CD8-positive, alpha-beta memory T cell (primary cell): ENCODE measurements at regions not wholly inside any gene's neighbourhood (a gene's known extent, or its start where the extent isn't known, plus 50 kb on each side); places are given as distances from the start of the nearest gene placed in this dataset.
"Not testable (repeated sequence)": the region's sequence is repeated elsewhere in the genome, so short reads cannot be mapped to it uniquely, and the experiment has no call there.

ENCODE experiments used
- CTCF ChIA-PET: fragments of 350-600 bp; sonication (Branson Sonifier 250); formaldehyde crosslinking; loops from one replicate; lab custom pipeline; 2021; ENCODE audit warnings: antibody characterized with exemption; lab: Charles Lee
- POLR2A ChIA-PET: fragments of 350-600 bp; sonication (Branson Sonifier 250); formaldehyde crosslinking; loops from one replicate; lab custom pipeline; 2021; ENCODE audit warnings: antibody characterized with exemption; lab: Charles Lee
- DNase-seq, 5 donors: peaks; one replicate each; pipeline versions ENCODE4 v3.0.0 to v3.0.0-alpha.2; 2020 to 2022; ENCODE audit warnings: mixed read lengths in 1 of 5
- H3K27ac ChIP-seq: one replicate; pipeline ENCODE4 v1.7.0; 2013; ENCODE audit warnings: low read depth, mild to moderate bottlenecking, low read length, moderate library complexity
- H3K27me3 ChIP-seq: 2 replicates; pipeline ENCODE4 v1.7.0; 2013; ENCODE audit warnings: low read length, mild to moderate bottlenecking; ENCODE audit not compliant: insufficient read depth, poor library complexity, severe bottlenecking
- H3K36me3 ChIP-seq: 2 replicates; pipeline ENCODE4 v1.7.0; 2013; ENCODE audit warnings: mild to moderate bottlenecking, low read length, moderate library complexity; ENCODE audit not compliant: insufficient read depth
- H3K4me1 ChIP-seq: 2 replicates; pipeline ENCODE4 v1.7.0; 2013; ENCODE audit warnings: mild to moderate bottlenecking, low read length, moderate library complexity; ENCODE audit not compliant: insufficient read depth
- H3K4me3 ChIP-seq: 2 replicates; pipeline ENCODE4 v1.7.0; 2013; ENCODE audit warnings: mild to moderate bottlenecking, low read length
- H3K9me3 ChIP-seq: 2 replicates; pipeline ENCODE4 v1.7.0; 2013; ENCODE audit warnings: mild to moderate bottlenecking, low read length
- H3K27ac Mint-ChIP-seq, 8 donors: one replicate each; pipeline ENCODE4 v1.8.0; 2020 to 2021; ENCODE audit warnings: mixed read lengths in 8 of 8, mild to moderate bottlenecking in 6 of 8, inconsistent platforms in 3 of 8, moderate library complexity in 3 of 8
- H3K27me3 Mint-ChIP-seq, 2 donors: one replicate each; pipeline ENCODE4 v1.8.0; 2020 to 2021; ENCODE audit warnings: mixed read lengths in 2 of 2, mild to moderate bottlenecking in 1 of 2, moderate library complexity in 1 of 2
- H3K36me3 Mint-ChIP-seq, 3 donors: one replicate each; pipeline ENCODE4 v1.8.0; 2020 to 2021; ENCODE audit warnings: mixed read lengths in 3 of 3, inconsistent platforms in 1 of 3, mild to moderate bottlenecking in 1 of 3
- H3K4me1 Mint-ChIP-seq, 3 donors: one replicate each; pipeline ENCODE4 v1.8.0; 2020 to 2021; ENCODE audit warnings: mixed read lengths in 3 of 3, inconsistent platforms in 1 of 3, mild to moderate bottlenecking in 1 of 3
- H3K4me3 Mint-ChIP-seq, 7 donors: one replicate each; pipeline ENCODE4 v1.8.0; 2020 to 2021; ENCODE audit warnings: mixed read lengths in 7 of 7, mild to moderate bottlenecking in 6 of 7, moderate library complexity in 4 of 7, inconsistent platforms in 2 of 7
- H3K9me3 Mint-ChIP-seq, 5 donors: one replicate each; pipeline ENCODE4 v1.8.0; 2020 to 2022; ENCODE audit warnings: mixed read lengths in 5 of 5, mild to moderate bottlenecking in 3 of 5, moderate library complexity in 2 of 5, inconsistent platforms in 1 of 5

- no peaks in the 10 kb centered on the region for H3K4me1 ChIP-seq
- Mint-ChIP-seq H3K9me3 (no peaks in the 10 kb centered on the region), H3K4me3 (no peak overlapping the region), H3K27ac (no peak overlapping the region), H3K4me1 (no peaks in the 10 kb centered on the region), H3K36me3 (no peaks in the 10 kb centered on the region), H3K27me3 (peaks cover 0 to 5% of the 10 kb centered on the region in 2 donors)
- H3K27me3 ChIP-seq = no peaks in the 10 kb centered on the region
- no peaks in the 10 kb centered on the region for H3K36me3 ChIP-seq
- ChIA-PET CTCF (no interaction called here), POLR2A (no interaction called here)
- H3K27ac ChIP-seq = no peak overlapping the region
- H3K9me3 ChIP-seq = no peaks in the 10 kb centered on the region
- DNase-seq = no peak
- H3K4me3 ChIP-seq = no peak overlapping the region
Measured at GRCh38 chr4:110357521-110357920, 118.4 kb upstream of the ENPEP start.

GRCh38 chr4:110354460-110354859, 121.5 kb upstream of the ENPEP start:
- Mint-ChIP-seq H3K27ac (no peak overlapping the region), H3K27me3 (peaks cover 6 to 7% of the 10 kb centered on the region in 2 donors), H3K36me3 (no peaks in the 10 kb centered on the region), H3K9me3 (peaks cover 0 to 2% (median 0%) of the 10 kb centered on the region in 5 donors), H3K4me3 (no peak overlapping the region), H3K4me1 (no peaks in the 10 kb centered on the region)
- Histone ChIP-seq H3K27me3 (no peaks in the 10 kb centered on the region), H3K27ac (no peak overlapping the region), H3K4me1 (no peaks in the 10 kb centered on the region), H3K36me3 (no peaks in the 10 kb centered on the region), H3K4me3 (no peak overlapping the region), H3K9me3 (no peaks in the 10 kb centered on the region)
- ChIA-PET CTCF (no interaction called here), POLR2A (no interaction called here)
- DNase-seq = no peak

GRCh38 chr4:110352670-110353442, 123.1 kb upstream of the ENPEP start:
- Mint-ChIP-seq H3K9me3 (peaks cover 0 to 2% (median 0%) of the 10 kb centered on the region in 5 donors), H3K36me3 (no peaks in the 10 kb centered on the region), H3K4me3 (no peak overlapping the region), H3K4me1 (no peaks in the 10 kb centered on the region), H3K27me3 (peaks cover 6 to 11% of the 10 kb centered on the region in 2 donors), H3K27ac (no peak overlapping the region)
- no peak overlapping the region for H3K27ac ChIP-seq
- CTCF ChIA-PET = no interaction called here
- DNase-seq = no peak
- no peaks in the 10 kb centered on the region for H3K9me3 ChIP-seq
- POLR2A ChIA-PET = no interaction called here
- no peak overlapping the region for H3K4me3 ChIP-seq
- no peaks in the 10 kb centered on the region for H3K36me3 ChIP-seq
- no peaks in the 10 kb centered on the region for H3K4me1 ChIP-seq
- H3K27me3 ChIP-seq = no peaks in the 10 kb centered on the region

GRCh38 chr4:110348711-110349383, 127.1 kb upstream of the ENPEP start:
- Mint-ChIP-seq H3K27ac (no peak overlapping the region), H3K4me1 (no peaks in the 10 kb centered on the region), H3K27me3 (peaks cover 1 to 11% of the 10 kb centered on the region in 2 donors), H3K36me3 (no peaks in the 10 kb centered on the region), H3K4me3 (no peak overlapping the region), H3K9me3 (peaks cover 0 to 2% (median 0%) of the 10 kb centered on the region in 5 donors)
- no peak overlapping the region for H3K4me3 ChIP-seq
- H3K4me1 ChIP-seq = no peaks in the 10 kb centered on the region
- H3K27ac ChIP-seq = no peak overlapping the region
- no peaks in the 10 kb centered on the region for H3K36me3 ChIP-seq
- no peak for DNase-seq
- ChIA-PET POLR2A (no interaction called here), CTCF (no interaction called here)
- H3K9me3 ChIP-seq = no peaks in the 10 kb centered on the region
- H3K27me3 ChIP-seq = no peaks in the 10 kb centered on the region

- Mint-ChIP-seq H3K4me3 (no peak overlapping the region), H3K36me3 (no peaks in the 10 kb centered on the region), H3K4me1 (no peaks in the 10 kb centered on the region), H3K27me3 (peaks cover 1 to 11% of the 10 kb centered on the region in 2 donors), H3K9me3 (peaks cover 0 to 5% (median 0%) of the 10 kb centered on the region in 5 donors), H3K27ac (no peak overlapping the region)
- Histone ChIP-seq H3K36me3 (no peaks in the 10 kb centered on the region), H3K9me3 (no peaks in the 10 kb centered on the region), H3K4me1 (no peaks in the 10 kb centered on the region), H3K27ac (no peak overlapping the region), H3K4me3 (no peak overlapping the region), H3K27me3 (no peaks in the 10 kb centered on the region)
- CTCF ChIA-PET = no interaction called here
- no peak for DNase-seq
- POLR2A ChIA-PET = no interaction called here
Measured at GRCh38 chr4:110347805-110348204, 128.2 kb upstream of the ENPEP start.

GRCh38 chr4:110344165-110344564, 131.8 kb upstream of the ENPEP start:
- H3K4me1 ChIP-seq = no peaks in the 10 kb centered on the region
- Mint-ChIP-seq H3K9me3 (peaks cover 0 to 3% (median 0%) of the 10 kb centered on the region in 5 donors), H3K4me3 (no peak overlapping the region), H3K36me3 (no peaks in the 10 kb centered on the region), H3K4me1 (no peaks in the 10 kb centered on the region), H3K27me3 (peaks cover 6 to 7% of the 10 kb centered on the region in 2 donors), H3K27ac (no peak overlapping the region)
- DNase-seq = no peak
- no peaks in the 10 kb centered on the region for H3K36me3 ChIP-seq
- H3K4me3 ChIP-seq = no peak overlapping the region
- ChIA-PET CTCF (interaction anchor here (1.5 kb wide), 1 partner anchor 338 kb away, joined by 3 read pairs; no protein-coding TSS in a partner anchor), POLR2A (no interaction called here)
- H3K27ac ChIP-seq = no peak overlapping the region
- H3K9me3 ChIP-seq = no peaks in the 10 kb centered on the region
- H3K27me3 ChIP-seq = no peaks in the 10 kb centered on the region

- Mint-ChIP-seq H3K27ac (no peak overlapping the region), H3K4me3 (no peak overlapping the region), H3K4me1 (no peaks in the 10 kb centered on the region), H3K9me3 (peaks cover 0 to 3% (median 0%) of the 10 kb centered on the region in 5 donors), H3K27me3 (peaks cover 3 to 9% of the 10 kb centered on the region in 2 donors), H3K36me3 (no peaks in the 10 kb centered on the region)
- H3K4me3 ChIP-seq = no peak overlapping the region
- ChIA-PET POLR2A (no interaction called here), CTCF (interaction anchor here (1.5 kb wide), 1 partner anchor 338 kb away, joined by 3 read pairs; no protein-coding TSS in a partner anchor)
- H3K9me3 ChIP-seq = no peaks in the 10 kb centered on the region
- no peak overlapping the region for H3K27ac ChIP-seq
- H3K36me3 ChIP-seq = no peaks in the 10 kb centered on the region
- DNase-seq = no peak
- no peaks in the 10 kb centered on the region for H3K4me1 ChIP-seq
- no peaks in the 10 kb centered on the region for H3K27me3 ChIP-seq
Measured at GRCh38 chr4:110343534-110343933, 132.4 kb upstream of the ENPEP start.

GRCh38 chr4:110341118-110341517, 134.8 kb upstream of the ENPEP start:
- H3K9me3 ChIP-seq, H3K27me3 Mint-ChIP-seq, H3K27ac ChIP-seq, H3K4me1 ChIP-seq, H3K4me1 Mint-ChIP-seq, POLR2A ChIA-PET, H3K27ac Mint-ChIP-seq, DNase-seq, H3K36me3 Mint-ChIP-seq, H3K4me3 Mint-ChIP-seq, CTCF ChIA-PET, H3K36me3 ChIP-seq, H3K4me3 ChIP-seq, H3K27me3 ChIP-seq, H3K9me3 Mint-ChIP-seq: not testable (repeated sequence)
